SK-N-SH treated with all-trans-retinoic acid at 6 μM for 48 hours (cell line): ENCODE measurements at regions not wholly inside any gene's neighbourhood (a gene's known extent, or its start where the extent isn't known, plus 50 kb on each side); places are given as distances from the start of the nearest gene placed in this dataset.

Source experiments
- ATAC-seq: fragments of 200-7000 bp; cut with Tn5 transposase; 3 replicates; pipeline ENCODE4 v1.9.1; 2020; ENCODE audit warnings: mild to moderate bottlenecking, moderate library complexity
- ARNTL ChIP-seq: fragments of 450-650 bp; formaldehyde crosslinking; IDR thresholded peaks from 2 replicates; pipeline ENCODE4 v1.5.0; 2020; ENCODE audit warnings: low read depth, mild to moderate bottlenecking, moderate library complexity, borderline replicate concordance
- BACH2 ChIP-seq: fragments of 250-450 bp; sonication (Bioruptor Pico); IDR thresholded peaks from 2 replicates; pipeline ENCODE4 v1.9.0; 2021; ENCODE audit warnings: mild to moderate bottlenecking, borderline replicate concordance
- CSDC2 ChIP-seq: fragments of 250-450 bp; sonication (Bioruptor Pico); IDR thresholded peaks from 2 replicates; pipeline ENCODE4 v1.5.0; 2020; ENCODE audit warnings: mild to moderate bottlenecking, moderate library complexity
- ESRRG ChIP-seq: fragments of 250-450 bp; sonication (Bioruptor Pico); IDR thresholded peaks from 2 replicates; pipeline ENCODE4 v1.6.1; 2021; ENCODE audit warnings: mild to moderate bottlenecking
- GLIS3 ChIP-seq: fragments of 250-450 bp; sonication (Bioruptor Pico); IDR thresholded peaks from 2 replicates; pipeline ENCODE4 v1.5.0; 2020; ENCODE audit warnings: mild to moderate bottlenecking, moderate library complexity
- OSR1 ChIP-seq: fragments of 250-450 bp; sonication (Bioruptor Pico); IDR thresholded peaks from 2 replicates; pipeline ENCODE4 v1.8.0; 2022; ENCODE audit warnings: moderate library complexity, mild to moderate bottlenecking, inconsistent platforms
- PPARA ChIP-seq: fragments of 250-450 bp; sonication (Bioruptor Pico); IDR thresholded peaks from 2 replicates; pipeline ENCODE4 v1.5.0; 2020; ENCODE audit warnings: mild to moderate bottlenecking, borderline replicate concordance
- RARB ChIP-seq: fragments of 250-450 bp; sonication (Bioruptor Pico); IDR thresholded peaks from 2 replicates; pipeline ENCODE4 v1.8.0; 2021; ENCODE audit warnings: mild to moderate bottlenecking, moderate library complexity
- TCF4 ChIP-seq: fragments of 250-450 bp; sonication (Bioruptor Pico); IDR thresholded peaks from 2 replicates; pipeline ENCODE4 v1.8.0; 2021; ENCODE audit warnings: mild to moderate bottlenecking, moderate library complexity, borderline replicate concordance
- TOX ChIP-seq: fragments of 250-450 bp; sonication (Bioruptor Pico); IDR thresholded peaks from 2 replicates; pipeline ENCODE4 v1.8.0; 2021; ENCODE audit warnings: mild to moderate bottlenecking, moderate library complexity, borderline replicate concordance
- ZC3H10 ChIP-seq: fragments of 250-450 bp; sonication (Bioruptor Pico); IDR thresholded peaks from 2 replicates; pipeline ENCODE4 v1.5.1; 2021; ENCODE audit warnings: mild to moderate bottlenecking, moderate library complexity
- ZFP3 ChIP-seq: fragments of 250-450 bp; sonication (Bioruptor Pico); IDR thresholded peaks from 2 replicates; pipeline ENCODE4 v1.5.0; 2020; ENCODE audit warnings: mild to moderate bottlenecking, moderate library complexity
- ZFP30 ChIP-seq: fragments of 450-650 bp; formaldehyde crosslinking; IDR thresholded peaks from 2 replicates; pipeline ENCODE4 v1.5.0; 2022; ENCODE audit warnings: mild to moderate bottlenecking, moderate library complexity
- ZNF565 ChIP-seq: fragments of 450-650 bp; formaldehyde crosslinking; conservative IDR thresholded peaks from 2 replicates; pipeline ENCODE4 v1.5.0; 2020; ENCODE audit warnings: low read depth, mild to moderate bottlenecking, moderate library complexity
- ZNF70 ChIP-seq: fragments of 450-650 bp; formaldehyde crosslinking; IDR thresholded peaks from 2 replicates; pipeline ENCODE4 v1.5.0; 2020; ENCODE audit warnings: mild to moderate bottlenecking, moderate library complexity
- ZNF8 ChIP-seq: fragments of 450-650 bp; formaldehyde crosslinking; IDR thresholded peaks from 2 replicates; pipeline ENCODE4 v1.5.0; 2020; ENCODE audit warnings: mild to moderate bottlenecking, moderate library complexity
- TF ChIP-seq, protein P1 (sequence below): fragments of 250-450 bp; sonication (Bioruptor Pico); IDR thresholded peaks from 2 replicates; pipeline ENCODE4 v1.8.0; 2021; ENCODE audit warnings: low read depth, mild to moderate bottlenecking, moderate library complexity, borderline replicate concordance
- TF ChIP-seq, protein P2 (sequence below): fragments of 250-450 bp; sonication (Bioruptor Pico); IDR thresholded peaks from 2 replicates; pipeline ENCODE4 v1.5.1; 2021; ENCODE audit warnings: mild to moderate bottlenecking, moderate library complexity
- TF ChIP-seq, protein P3 (sequence below): fragments of 250-450 bp; sonication (Bioruptor Pico); IDR thresholded peaks from 2 replicates; pipeline ENCODE4 v1.8.0; 2020; ENCODE audit warnings: mild to moderate bottlenecking, moderate library complexity, borderline replicate concordance
- TF ChIP-seq, protein P4 (sequence below): fragments of 250-450 bp; sonication (Bioruptor Pico); IDR thresholded peaks from 2 replicates; pipeline ENCODE4 v1.5.1; 2020; ENCODE audit warnings: low read depth, mild to moderate bottlenecking, moderate library complexity
- TF ChIP-seq, protein P5 (sequence below): fragments of 250-450 bp; sonication (Bioruptor Pico); IDR thresholded peaks from 2 replicates; pipeline ENCODE4 v1.5.0; 2020; ENCODE audit warnings: mild to moderate bottlenecking, moderate library complexity

DNA sequence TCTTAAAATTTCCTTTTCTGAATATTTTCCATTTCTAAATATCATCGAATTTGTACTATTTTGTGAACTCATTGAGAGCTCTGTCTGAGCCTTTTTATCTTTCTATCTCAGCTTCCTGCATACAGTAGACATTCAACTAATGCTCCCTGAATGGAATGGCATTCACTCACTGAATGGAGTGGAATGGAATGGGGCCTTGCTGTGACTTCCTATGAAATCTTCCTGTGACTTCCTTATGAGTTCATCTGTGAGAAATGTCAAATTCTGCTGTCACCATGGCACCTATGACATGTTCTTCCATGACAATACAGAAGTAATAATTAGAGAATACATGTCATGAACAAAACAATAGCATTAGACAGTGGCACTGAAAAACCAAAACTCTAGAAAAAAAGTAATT is 199.6 kb downstream of the NR4A2 start (continued):
- TF ChIP-seq, protein P1, sequence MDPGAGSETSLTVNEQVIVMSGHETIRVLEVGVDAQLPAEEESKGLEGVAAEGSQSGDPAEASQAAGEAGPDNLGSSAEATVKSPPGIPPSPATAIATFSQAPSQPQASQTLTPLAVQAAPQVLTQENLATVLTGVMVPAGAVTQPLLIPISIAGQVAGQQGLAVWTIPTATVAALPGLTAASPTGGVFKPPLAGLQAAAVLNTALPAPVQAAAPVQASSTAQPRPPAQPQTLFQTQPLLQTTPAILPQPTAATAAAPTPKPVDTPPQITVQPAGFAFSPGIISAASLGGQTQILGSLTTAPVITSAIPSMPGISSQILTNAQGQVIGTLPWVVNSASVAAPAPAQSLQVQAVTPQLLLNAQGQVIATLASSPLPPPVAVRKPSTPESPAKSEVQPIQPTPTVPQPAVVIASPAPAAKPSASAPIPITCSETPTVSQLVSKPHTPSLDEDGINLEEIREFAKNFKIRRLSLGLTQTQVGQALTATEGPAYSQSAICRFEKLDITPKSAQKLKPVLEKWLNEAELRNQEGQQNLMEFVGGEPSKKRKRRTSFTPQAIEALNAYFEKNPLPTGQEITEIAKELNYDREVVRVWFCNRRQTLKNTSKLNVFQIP (CRISPR knock-in tag), result no peak

DNA sequence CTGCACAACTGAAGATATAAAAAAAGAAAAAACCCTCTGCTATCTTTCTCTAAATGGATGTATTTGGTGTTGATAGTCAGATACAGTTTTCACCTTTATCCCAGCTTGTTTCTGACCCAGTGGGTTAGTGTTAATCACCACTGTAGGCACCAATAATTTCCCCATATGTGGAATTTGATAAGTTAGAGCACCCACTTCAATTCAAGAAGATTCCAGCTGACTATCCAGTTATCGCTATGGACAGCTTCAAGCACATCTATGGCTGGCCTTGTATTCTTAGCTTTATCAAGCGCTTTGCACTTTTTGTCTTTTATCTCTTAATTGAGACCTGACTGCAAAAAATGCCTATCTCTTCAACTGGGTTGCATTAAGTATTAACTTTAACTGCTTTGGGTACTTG is 200.4 kb downstream of the NR4A2 start:
- TF ChIP-seq ZNF565 (CRISPR knock-in tag), result no peak
- TF ChIP-seq, protein P2, sequence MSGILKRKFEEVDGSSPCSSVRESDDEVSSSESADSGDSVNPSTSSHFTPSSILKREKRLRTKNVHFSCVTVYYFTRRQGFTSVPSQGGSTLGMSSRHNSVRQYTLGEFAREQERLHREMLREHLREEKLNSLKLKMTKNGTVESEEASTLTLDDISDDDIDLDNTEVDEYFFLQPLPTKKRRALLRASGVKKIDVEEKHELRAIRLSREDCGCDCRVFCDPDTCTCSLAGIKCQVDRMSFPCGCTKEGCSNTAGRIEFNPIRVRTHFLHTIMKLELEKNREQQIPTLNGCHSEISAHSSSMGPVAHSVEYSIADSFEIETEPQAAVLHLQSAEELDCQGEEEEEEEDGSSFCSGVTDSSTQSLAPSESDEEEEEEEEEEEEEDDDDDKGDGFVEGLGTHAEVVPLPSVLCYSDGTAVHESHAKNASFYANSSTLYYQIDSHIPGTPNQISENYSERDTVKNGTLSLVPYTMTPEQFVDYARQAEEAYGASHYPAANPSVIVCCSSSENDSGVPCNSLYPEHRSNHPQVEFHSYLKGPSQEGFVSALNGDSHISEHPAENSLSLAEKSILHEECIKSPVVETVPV, result no peak
- ATAC-seq, result no peak

DNA sequence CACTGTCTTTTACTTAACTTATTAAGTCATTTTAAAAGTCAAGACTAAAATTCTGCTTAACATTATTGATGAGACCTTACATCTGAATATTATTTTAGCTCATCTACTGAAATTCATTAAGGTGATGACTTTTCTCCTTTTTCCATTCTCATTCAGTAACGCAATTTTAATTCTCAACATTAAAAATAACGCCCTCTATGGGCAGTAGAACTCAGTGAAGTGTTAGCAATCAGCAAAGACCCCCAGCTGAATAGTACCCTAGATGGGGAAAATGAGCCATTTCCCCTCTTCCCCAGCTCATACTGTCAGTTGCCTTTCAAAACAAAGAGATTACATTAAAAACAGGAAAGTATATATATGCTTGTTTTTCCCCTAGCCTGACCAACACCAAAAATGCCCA is 203.3 kb downstream of the NR4A2 start:
- TF ChIP-seq ZNF565 (CRISPR knock-in tag) (no peak), ZNF8 (CRISPR knock-in tag) (no peak), TOX (CRISPR knock-in tag) (no peak), ZFP30 (no peak), ZFP3 (no peak), ZNF70 (CRISPR knock-in tag) (no peak), TCF4 (CRISPR knock-in tag) (no peak), ESRRG (CRISPR knock-in tag) (no peak), RARB (CRISPR knock-in tag) (no peak), GLIS3 (CRISPR knock-in tag) (no peak), OSR1 (CRISPR knock-in tag) (no peak), BACH2 (no peak), ZC3H10 (CRISPR knock-in tag) (no peak), ARNTL (CRISPR knock-in tag) (no peak), PPARA (CRISPR knock-in tag) (no peak), CSDC2 (CRISPR knock-in tag) (no peak)
- TF ChIP-seq, protein P3, sequence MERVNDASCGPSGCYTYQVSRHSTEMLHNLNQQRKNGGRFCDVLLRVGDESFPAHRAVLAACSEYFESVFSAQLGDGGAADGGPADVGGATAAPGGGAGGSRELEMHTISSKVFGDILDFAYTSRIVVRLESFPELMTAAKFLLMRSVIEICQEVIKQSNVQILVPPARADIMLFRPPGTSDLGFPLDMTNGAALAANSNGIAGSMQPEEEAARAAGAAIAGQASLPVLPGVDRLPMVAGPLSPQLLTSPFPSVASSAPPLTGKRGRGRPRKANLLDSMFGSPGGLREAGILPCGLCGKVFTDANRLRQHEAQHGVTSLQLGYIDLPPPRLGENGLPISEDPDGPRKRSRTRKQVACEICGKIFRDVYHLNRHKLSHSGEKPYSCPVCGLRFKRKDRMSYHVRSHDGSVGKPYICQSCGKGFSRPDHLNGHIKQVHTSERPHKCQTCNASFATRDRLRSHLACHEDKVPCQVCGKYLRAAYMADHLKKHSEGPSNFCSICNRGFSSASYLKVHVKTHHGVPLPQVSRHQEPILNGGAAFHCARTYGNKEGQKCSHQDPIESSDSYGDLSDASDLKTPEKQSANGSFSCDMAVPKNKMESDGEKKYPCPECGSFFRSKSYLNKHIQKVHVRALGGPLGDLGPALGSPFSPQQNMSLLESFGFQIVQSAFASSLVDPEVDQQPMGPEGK (CRISPR knock-in tag), result no peak
- TF ChIP-seq, protein P4, sequence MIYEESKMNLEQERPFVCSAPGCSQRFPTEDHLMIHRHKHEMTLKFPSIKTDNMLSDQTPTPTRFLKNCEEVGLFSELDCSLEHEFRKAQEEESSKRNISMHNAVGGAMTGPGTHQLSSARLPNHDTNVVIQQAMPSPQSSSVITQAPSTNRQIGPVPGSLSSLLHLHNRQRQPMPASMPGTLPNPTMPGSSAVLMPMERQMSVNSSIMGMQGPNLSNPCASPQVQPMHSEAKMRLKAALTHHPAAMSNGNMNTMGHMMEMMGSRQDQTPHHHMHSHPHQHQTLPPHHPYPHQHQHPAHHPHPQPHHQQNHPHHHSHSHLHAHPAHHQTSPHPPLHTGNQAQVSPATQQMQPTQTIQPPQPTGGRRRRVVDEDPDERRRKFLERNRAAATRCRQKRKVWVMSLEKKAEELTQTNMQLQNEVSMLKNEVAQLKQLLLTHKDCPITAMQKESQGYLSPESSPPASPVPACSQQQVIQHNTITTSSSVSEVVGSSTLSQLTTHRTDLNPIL, result no peak
- TF ChIP-seq, protein P1 (CRISPR knock-in tag), result no peak
- TF ChIP-seq, protein P2, result no peak
- TF ChIP-seq, all 23 proteins: peak for 0
- ATAC-seq, result no peak

DNA sequence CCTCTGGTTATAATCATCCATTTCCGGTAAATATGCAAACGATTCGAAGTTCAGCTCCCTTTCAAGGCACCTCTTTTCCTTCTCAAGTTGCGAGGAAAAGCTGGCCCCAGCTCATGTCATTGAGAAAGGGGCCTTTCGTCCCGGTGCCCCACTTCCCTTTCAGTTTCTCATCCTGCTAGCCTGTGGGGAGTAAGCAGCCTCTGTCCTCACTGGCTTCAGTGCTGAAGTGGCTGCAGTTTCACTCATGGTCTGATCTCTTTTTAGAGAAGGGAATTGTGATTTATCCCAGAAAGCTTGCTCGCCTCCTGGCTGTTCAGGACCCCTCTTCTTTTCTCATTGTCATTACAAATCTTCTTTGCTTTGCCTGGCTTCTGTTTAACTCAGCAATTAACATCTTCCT is 207.5 kb downstream of the NR4A2 start:
- ATAC-seq, result no peak
- TF ChIP-seq, protein P5, sequence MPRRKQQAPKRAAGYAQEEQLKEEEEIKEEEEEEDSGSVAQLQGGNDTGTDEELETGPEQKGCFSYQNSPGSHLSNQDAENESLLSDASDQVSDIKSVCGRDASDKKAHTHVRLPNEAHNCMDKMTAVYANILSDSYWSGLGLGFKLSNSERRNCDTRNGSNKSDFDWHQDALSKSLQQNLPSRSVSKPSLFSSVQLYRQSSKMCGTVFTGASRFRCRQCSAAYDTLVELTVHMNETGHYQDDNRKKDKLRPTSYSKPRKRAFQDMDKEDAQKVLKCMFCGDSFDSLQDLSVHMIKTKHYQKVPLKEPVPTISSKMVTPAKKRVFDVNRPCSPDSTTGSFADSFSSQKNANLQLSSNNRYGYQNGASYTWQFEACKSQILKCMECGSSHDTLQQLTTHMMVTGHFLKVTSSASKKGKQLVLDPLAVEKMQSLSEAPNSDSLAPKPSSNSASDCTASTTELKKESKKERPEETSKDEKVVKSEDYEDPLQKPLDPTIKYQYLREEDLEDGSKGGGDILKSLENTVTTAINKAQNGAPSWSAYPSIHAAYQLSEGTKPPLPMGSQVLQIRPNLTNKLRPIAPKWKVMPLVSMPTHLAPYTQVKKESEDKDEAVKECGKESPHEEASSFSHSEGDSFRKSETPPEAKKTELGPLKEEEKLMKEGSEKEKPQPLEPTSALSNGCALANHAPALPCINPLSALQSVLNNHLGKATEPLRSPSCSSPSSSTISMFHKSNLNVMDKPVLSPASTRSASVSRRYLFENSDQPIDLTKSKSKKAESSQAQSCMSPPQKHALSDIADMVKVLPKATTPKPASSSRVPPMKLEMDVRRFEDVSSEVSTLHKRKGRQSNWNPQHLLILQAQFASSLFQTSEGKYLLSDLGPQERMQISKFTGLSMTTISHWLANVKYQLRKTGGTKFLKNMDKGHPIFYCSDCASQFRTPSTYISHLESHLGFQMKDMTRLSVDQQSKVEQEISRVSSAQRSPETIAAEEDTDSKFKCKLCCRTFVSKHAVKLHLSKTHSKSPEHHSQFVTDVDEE, result no peak
- no peak for TF ChIP-seq TOX (CRISPR knock-in tag)
- no peak for TF ChIP-seq PPARA (CRISPR knock-in tag)
- no peak for TF ChIP-seq RARB (CRISPR knock-in tag)
- TF ChIP-seq OSR1 (CRISPR knock-in tag), result no peak
- TF ChIP-seq ZFP30, result no peak
- TF ChIP-seq, protein P3 (CRISPR knock-in tag), result no peak
- no peak for TF ChIP-seq ZFP3
